ENCODE measurements at regions not wholly inside any gene's neighbourhood (a gene's known extent, or its start where the extent isn't known, plus 50 kb on each side); places are given as distances from the start of the nearest gene placed in this dataset.

- TF ChIP-seq FLYWCH1 (CRISPR knock-in tag; IDR thresholded peaks at IDR 0.05) (no peak), NCOR1 (IDR thresholded peaks at IDR 0.05; ENCODE audit: borderline replicate concordance, low read length) (peak; percentile 19; the same call in 1 of the 2 replicates), ATF4 (CRISPR knock-in tag; IDR thresholded peaks at IDR 0.05) (no peak), CCAR2 (optimal IDR thresholded peaks at IDR 0.05; ENCODE audit: low read depth, low read length) (no peak), GTF3A (CRISPR knock-in tag; conservative IDR thresholded peaks at IDR 0.05) (no peak), ZFP62 (CRISPR knock-in tag; IDR thresholded peaks at IDR 0.05) (no peak), HOMEZ (CRISPR knock-in tag; IDR thresholded peaks at IDR 0.05; ENCODE audit: low read depth) (peak; percentile 85), ZNF296 (CRISPR knock-in tag; conservative IDR thresholded peaks at IDR 0.05) (no peak)
Measured at GRCh38 chr3:124635169-124635539, 95.1 kb upstream of the UMPS start (continued).

- in situ Hi-C loops (cut with HindIII; ENCODE audit: extremely low pct_ligation_motif_present, low pct_unique_long_range_greater_than_20kb) = no loop called here
- H3K9me3 ChIP-seq (ENCODE audit: low read length) = no peaks in the 10 kb centered on the region
- DNase-seq (ENCODE audit: low spot score) = no peak
- WGBS (ENCODE audit: low lambda C conversion rate) = 36% methylated on average over 4 of the region's 5 CpGs
- no peaks in the 10 kb centered on the region for H4K20me1 ChIP-seq (ENCODE audit: insufficient read depth, low read length)
- H3K27ac ChIP-seq (ENCODE audit: extremely low read length, insufficient read depth, low read length) = peak overlapping the region; percentile 76
- H3K27me3 ChIP-seq (ENCODE audit: control insufficient read depth in 1 of 2, insufficient read depth in 2 of 2, low read length in 2 of 2) = no peaks in the 10 kb centered on the region
- peak overlapping the region; percentile 75 for H3K4me2 ChIP-seq (ENCODE audit: low read depth, low read length)
- CTCF ChIA-PET (ENCODE audit: low intra/inter-chr PET ratio, low total read pairs) = no interaction called here
- H3K4me3 ChIP-seq (replicated peaks in 1 of 3; ENCODE audit: insufficient read depth in 1 of 3, low read depth in 2 of 3, low read length in 3 of 3) = peak overlapping the region in 1 of 3 experiments; percentile 29; a peak in 1 of 6 replicates
- intact Hi-C loops (cut with micrococcal nuclease; ENCODE audit: unreplicated experiment) = loop anchor here (5.0 kb wide), 1 partner anchor 49 kb away; no protein-coding TSS in a partner anchor
- POLR2A ChIA-PET = interaction anchor here (0.7 to 5.5 kb wide), 12 partner anchors 11 to 95 kb away, joined by 3 to 114 read pairs (median 11); partner anchors contain the start of gene UMPS
- no peaks in the 10 kb centered on the region for H3K79me2 ChIP-seq (ENCODE audit: insufficient read depth, low read length)
- H2AFZ ChIP-seq (ENCODE audit: low read length) = no peak overlapping the region
- H3K9ac ChIP-seq (ENCODE audit: insufficient read depth, low read depth, low read length) = peak overlapping the region; percentile 53
- peaks cover 5 to 24% of the 10 kb centered on the region in 2 experiments for H3K36me3 ChIP-seq (replicated peaks in 1 of 2; ENCODE audit: control insufficient read depth in 1 of 2, insufficient read depth in 2 of 2, low read length in 2 of 2)
- ATAC-seq = peak; percentile 10; the same call in 2 of the 3 replicates
- peak; percentile 44 for FAIRE-seq
- H3K4me1 ChIP-seq (ENCODE audit: insufficient read depth, low read length) = peaks cover 55% of the 10 kb centered on the region
- BruUV-seq (replicated peaks) = no TSS peak
- TF ChIP-seq ZNF589 (CRISPR knock-in tag; conservative IDR thresholded peaks at IDR 0.05) (no peak), PHF20 (CRISPR knock-in tag; IDR thresholded peaks at IDR 0.05) (no peak), ZNF709 (CRISPR knock-in tag; IDR thresholded peaks at IDR 0.05) (no peak), ZNF207 (IDR thresholded peaks at IDR 0.05; ENCODE audit: borderline replicate concordance) (no peak), PAF1 (CRISPR knock-in tag; IDR thresholded peaks at IDR 0.05) (no peak), TAF15 (IDR thresholded peaks at IDR 0.05; ENCODE audit: low read depth, low read length, poor library complexity, severe bottlenecking) (no peak)
- TF ChIP-seq, protein P1, sequence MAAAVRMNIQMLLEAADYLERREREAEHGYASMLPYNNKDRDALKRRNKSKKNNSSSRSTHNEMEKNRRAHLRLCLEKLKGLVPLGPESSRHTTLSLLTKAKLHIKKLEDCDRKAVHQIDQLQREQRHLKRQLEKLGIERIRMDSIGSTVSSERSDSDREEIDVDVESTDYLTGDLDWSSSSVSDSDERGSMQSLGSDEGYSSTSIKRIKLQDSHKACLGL (CRISPR knock-in tag; IDR thresholded peaks at IDR 0.05) = no peak
- TF ChIP-seq, protein P2, sequence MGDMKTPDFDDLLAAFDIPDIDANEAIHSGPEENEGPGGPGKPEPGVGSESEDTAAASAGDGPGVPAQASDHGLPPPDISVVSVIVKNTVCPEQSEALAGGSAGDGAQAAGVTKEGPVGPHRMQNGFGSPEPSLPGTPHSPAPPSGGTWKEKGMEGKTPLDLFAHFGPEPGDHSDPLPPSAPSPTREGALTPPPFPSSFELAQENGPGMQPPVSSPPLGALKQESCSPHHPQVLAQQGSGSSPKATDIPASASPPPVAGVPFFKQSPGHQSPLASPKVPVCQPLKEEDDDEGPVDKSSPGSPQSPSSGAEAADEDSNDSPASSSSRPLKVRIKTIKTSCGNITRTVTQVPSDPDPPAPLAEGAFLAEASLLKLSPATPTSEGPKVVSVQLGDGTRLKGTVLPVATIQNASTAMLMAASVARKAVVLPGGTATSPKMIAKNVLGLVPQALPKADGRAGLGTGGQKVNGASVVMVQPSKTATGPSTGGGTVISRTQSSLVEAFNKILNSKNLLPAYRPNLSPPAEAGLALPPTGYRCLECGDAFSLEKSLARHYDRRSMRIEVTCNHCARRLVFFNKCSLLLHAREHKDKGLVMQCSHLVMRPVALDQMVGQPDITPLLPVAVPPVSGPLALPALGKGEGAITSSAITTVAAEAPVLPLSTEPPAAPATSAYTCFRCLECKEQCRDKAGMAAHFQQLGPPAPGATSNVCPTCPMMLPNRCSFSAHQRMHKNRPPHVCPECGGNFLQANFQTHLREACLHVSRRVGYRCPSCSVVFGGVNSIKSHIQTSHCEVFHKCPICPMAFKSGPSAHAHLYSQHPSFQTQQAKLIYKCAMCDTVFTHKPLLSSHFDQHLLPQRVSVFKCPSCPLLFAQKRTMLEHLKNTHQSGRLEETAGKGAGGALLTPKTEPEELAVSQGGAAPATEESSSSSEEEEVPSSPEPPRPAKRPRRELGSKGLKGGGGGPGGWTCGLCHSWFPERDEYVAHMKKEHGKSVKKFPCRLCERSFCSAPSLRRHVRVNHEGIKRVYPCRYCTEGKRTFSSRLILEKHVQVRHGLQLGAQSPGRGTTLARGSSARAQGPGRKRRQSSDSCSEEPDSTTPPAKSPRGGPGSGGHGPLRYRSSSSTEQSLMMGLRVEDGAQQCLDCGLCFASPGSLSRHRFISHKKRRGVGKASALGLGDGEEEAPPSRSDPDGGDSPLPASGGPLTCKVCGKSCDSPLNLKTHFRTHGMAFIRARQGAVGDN (CRISPR knock-in tag; IDR thresholded peaks at IDR 0.05) = peak; percentile 23; the same call in 1 of the 2 replicates
Measured at GRCh38 chr3:124636101-124636862, 94.0 kb upstream of the UMPS start.

All from HepG2 (cell line).